Lung (tissue), 11 donors: ENCODE measurements at regions not wholly inside any gene's neighbourhood (a gene's known extent, or its start where the extent isn't known, plus 50 kb on each side); places are given as distances from the start of the nearest gene placed in this dataset.

ENCODE experiments used
- ATAC-seq: fragments of 200-7000 bp; cut with Tn5 transposase; one replicate; pipeline ENCODE4 v1.9.1; 2020; ENCODE audit warnings: moderate number of reproducible peaks; ENCODE audit not compliant: insufficient read depth, low FRiP score
- DNase-seq, 3 donors: peaks; one replicate each; pipeline ENCODE4 v3.0.0-alpha.2; 2013 to 2017
- H3K27ac ChIP-seq, 2 donors: one replicate each; pipeline ENCODE4 v1.5.1; 2013; ENCODE audit warnings: mild to moderate bottlenecking in 2 of 2, moderate library complexity in 2 of 2, control low read depth in 1 of 2, inconsistent platforms in 1 of 2, low read depth in 1 of 2, low read length in 1 of 2
- H3K27me3 ChIP-seq, 3 donors: one replicate each; pipeline ENCODE4 v1.5.1; 2013; ENCODE audit warnings: low read length in 2 of 3; ENCODE audit not compliant: control insufficient read depth in 3 of 3, insufficient read depth in 3 of 3
- H3K36me3 ChIP-seq, 4 donors: one replicate each; pipeline ENCODE4 v1.5.1; 2013; ENCODE audit warnings: low read length in 4 of 4, mild to moderate bottlenecking in 1 of 4, moderate library complexity in 1 of 4; ENCODE audit not compliant: control insufficient read depth in 4 of 4, insufficient read depth in 4 of 4
- H3K4me1 ChIP-seq, 5 donors: one replicate each; pipeline ENCODE4 v1.5.1; 2013; ENCODE audit warnings: low read length in 5 of 5, mild to moderate bottlenecking in 2 of 5, moderate library complexity in 1 of 5; ENCODE audit not compliant: control insufficient read depth in 5 of 5, insufficient read depth in 5 of 5
- H3K4me3 ChIP-seq: one replicate; pipeline ENCODE4 v1.5.1; 2013; ENCODE audit warnings: mild to moderate bottlenecking, control low read depth, moderate library complexity
- H3K9ac ChIP-seq, 2 donors: one replicate each; pipeline ENCODE4 v1.5.1; 2013; ENCODE audit warnings: low read length in 2 of 2, control low read depth in 1 of 2; ENCODE audit not compliant: insufficient read depth in 1 of 2
- H3K9me3 ChIP-seq, 4 donors: one replicate each; pipeline ENCODE4 v1.5.1; 2013; ENCODE audit warnings: low read length in 3 of 4, mild to moderate bottlenecking in 1 of 4, moderate library complexity in 1 of 4; ENCODE audit not compliant: control insufficient read depth in 4 of 4, insufficient read depth in 3 of 4
- WGBS, 2 donors: extraction: QIAGEN DNeasy Blood & Tissue Kit; methylation state at CpG; one replicate each; pipeline ENCODE4 v1.1.7; 2013; 5-methylcytosine and 5-hydroxymethylcytosine counted together
- TF ChIP-seq, protein P1 (sequence below): IDR thresholded peaks from 2 replicates; pipeline ENCODE4 v1.5.1; 2012; ENCODE audit warnings: mild to moderate bottlenecking; ENCODE audit errors: control extremely low read depth, extremely low read depth
- donor health status: control.
- donor health status: control.
- donor health status: Bipolar disorder and iron deficiency.
- donor health status: healthy.
- donor health status: DM: yes; HTN: yes; CAD: no.

DNA sequence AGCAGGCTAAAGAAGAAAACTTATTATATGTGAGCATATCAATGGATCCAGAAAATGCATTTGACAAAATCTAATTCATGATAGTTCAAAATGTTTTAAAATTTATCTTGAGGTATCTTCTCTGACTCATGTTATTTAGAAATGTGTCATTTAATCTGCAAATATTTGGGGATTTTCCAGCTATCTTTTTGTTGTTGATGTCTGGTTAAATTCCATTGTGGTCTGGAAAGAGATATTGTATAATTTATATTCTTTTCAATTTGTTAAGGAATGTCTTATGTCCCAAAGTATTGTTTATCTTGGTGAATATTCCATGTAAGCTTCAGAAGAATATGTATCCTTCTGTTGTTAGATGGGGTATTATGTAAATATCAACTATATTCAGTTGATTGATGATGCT is 942.5 kb downstream of the KCNMA1 start:
- no peak for DNase-seq
- Histone ChIP-seq H3K9me3 (no peaks in the 10 kb centered on the region), H3K4me3 (no peak overlapping the region), H3K27me3 (no peaks in the 10 kb centered on the region), H3K27ac (no peak overlapping the region), H3K36me3 (no peaks in the 10 kb centered on the region), H3K9ac (no peak overlapping the region), H3K4me1 (no peaks in the 10 kb centered on the region)
- no peak for ATAC-seq
- TF ChIP-seq, protein P1, sequence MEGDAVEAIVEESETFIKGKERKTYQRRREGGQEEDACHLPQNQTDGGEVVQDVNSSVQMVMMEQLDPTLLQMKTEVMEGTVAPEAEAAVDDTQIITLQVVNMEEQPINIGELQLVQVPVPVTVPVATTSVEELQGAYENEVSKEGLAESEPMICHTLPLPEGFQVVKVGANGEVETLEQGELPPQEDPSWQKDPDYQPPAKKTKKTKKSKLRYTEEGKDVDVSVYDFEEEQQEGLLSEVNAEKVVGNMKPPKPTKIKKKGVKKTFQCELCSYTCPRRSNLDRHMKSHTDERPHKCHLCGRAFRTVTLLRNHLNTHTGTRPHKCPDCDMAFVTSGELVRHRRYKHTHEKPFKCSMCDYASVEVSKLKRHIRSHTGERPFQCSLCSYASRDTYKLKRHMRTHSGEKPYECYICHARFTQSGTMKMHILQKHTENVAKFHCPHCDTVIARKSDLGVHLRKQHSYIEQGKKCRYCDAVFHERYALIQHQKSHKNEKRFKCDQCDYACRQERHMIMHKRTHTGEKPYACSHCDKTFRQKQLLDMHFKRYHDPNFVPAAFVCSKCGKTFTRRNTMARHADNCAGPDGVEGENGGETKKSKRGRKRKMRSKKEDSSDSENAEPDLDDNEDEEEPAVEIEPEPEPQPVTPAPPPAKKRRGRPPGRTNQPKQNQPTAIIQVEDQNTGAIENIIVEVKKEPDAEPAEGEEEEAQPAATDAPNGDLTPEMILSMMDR, result no peak

DNA sequence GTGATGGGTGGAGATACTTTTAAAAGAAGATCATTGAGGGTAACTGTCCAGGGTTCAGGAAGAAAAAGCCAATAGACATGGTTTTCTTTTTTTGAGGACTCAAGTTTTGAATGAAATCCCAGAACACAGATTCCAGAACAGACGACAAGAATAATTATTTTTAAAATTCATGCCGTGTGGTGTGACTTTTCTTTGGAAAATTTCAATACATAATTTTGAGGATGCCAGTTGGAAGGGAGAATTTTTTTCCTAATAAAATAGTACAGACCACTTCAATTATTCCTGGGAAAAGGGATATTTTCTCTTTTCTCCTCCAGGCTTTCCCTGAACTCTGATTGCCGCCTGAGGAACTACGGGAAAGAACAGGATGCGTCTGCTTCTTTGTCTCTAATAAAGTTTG is 951.4 kb downstream of the KCNMA1 start:
- H3K4me3 ChIP-seq, result no peak overlapping the region
- DNase-seq (no peak), ATAC-seq (no peak)
- peaks cover 0 to 3% (median 0%) of the 10 kb centered on the region in 4 donors for H3K9me3 ChIP-seq
- TF ChIP-seq, protein P1, result no peak
- H3K36me3 ChIP-seq, result no peaks in the 10 kb centered on the region
- 86 to 91% methylated on average over 5 of the region's 5 CpGs for WGBS, 2 donors
- H3K9ac ChIP-seq, result no peak overlapping the region
- no peak overlapping the region for H3K27ac ChIP-seq
- H3K4me1 ChIP-seq, result no peaks in the 10 kb centered on the region
- H3K27me3 ChIP-seq, result no peaks in the 10 kb centered on the region

DNA sequence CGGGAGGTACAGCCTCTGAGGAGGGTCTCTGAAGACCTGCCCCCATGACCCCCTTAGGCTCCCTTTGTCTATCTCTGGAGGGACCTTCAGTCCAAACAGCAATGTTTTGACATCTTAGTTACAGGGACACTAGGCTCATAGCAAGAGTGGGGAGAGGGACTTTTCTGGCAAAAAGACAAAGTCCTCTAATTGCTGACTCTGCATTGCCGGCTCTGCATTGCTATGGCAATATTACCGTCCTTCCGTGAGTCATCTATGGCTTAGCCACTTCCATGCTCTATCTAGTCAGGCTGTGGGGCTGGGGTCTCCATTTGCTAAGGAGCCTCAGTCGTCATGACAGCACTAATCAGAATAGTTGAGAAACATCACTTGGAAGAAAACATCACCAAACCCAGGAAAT is 952.6 kb downstream of the KCNMA1 start:
- no peaks in the 10 kb centered on the region for H3K36me3 ChIP-seq
- H3K9ac ChIP-seq, result no peak overlapping the region
- H3K4me1 ChIP-seq, result no peaks in the 10 kb centered on the region
- ATAC-seq (no peak), DNase-seq (peak in 2 of 3 donors; percentile 27 to 34)
- no peak overlapping the region for H3K27ac ChIP-seq
- no peaks in the 10 kb centered on the region for H3K27me3 ChIP-seq
- peaks cover 0 to 3% (median 0%) of the 10 kb centered on the region in 4 donors for H3K9me3 ChIP-seq
- no peak overlapping the region for H3K4me3 ChIP-seq
- WGBS, 2 donors, result 88 to 89% methylated on average over 5 of the region's 5 CpGs
- TF ChIP-seq, protein P1, result no peak

DNA sequence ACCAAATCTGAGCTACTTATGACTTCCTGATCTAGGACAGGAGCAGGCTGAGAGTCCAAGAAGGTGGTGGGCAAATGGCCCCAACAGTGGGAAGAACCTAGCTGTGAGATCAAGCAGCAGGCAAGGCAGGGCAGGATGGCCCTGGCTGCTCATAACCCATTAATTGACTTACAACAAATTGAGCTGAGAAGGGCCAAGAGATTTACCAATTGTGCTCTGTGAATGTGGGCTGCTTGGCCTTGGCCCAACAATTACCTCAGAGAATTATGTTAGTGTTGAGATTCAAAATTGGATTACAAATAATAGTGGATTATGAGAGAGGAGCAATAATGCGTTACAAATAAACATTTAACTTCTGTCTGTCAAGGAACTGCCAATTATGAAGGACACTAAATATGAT is 956.5 kb downstream of the KCNMA1 start:
- no peak for ATAC-seq
- no peak overlapping the region for H3K4me3 ChIP-seq
- 73 to 77% methylated on average over 1 of the region's 1 CpG for WGBS, 2 donors
- H3K27me3 ChIP-seq, result no peaks in the 10 kb centered on the region
- H3K9ac ChIP-seq, result no peak overlapping the region
- peaks cover 0 to 4% (median 0%) of the 10 kb centered on the region in 5 donors for H3K4me1 ChIP-seq
- DNase-seq, result no peak
- H3K36me3 ChIP-seq, result no peaks in the 10 kb centered on the region
- TF ChIP-seq, protein P1, result no peak
- H3K9me3 ChIP-seq, result no peaks in the 10 kb centered on the region
- no peak overlapping the region for H3K27ac ChIP-seq
